ENCODE measurements at regions not wholly inside any gene's neighbourhood (a gene's known extent, or its start where the extent isn't known, plus 50 kb on each side); places are given as distances from the start of the nearest gene placed in this dataset.
"Not testable (repeated sequence)": the region's sequence is repeated elsewhere in the genome, so short reads cannot be mapped to it uniquely, and the experiment has no call there.

GRCh38 chr3:11712646-11713045 lies 68.9 kb upstream of the VGLL4 start:
- DNase-seq (ENCODE audit: low read depth in 2 of 2), result no peak

GRCh38 chr3:11711876-11712275 lies 68.2 kb upstream of the VGLL4 start:
- DNase-seq (ENCODE audit: low read depth in 2 of 2), result no peak

GRCh38 chr3:11709782-11710181 lies 66.1 kb upstream of the VGLL4 start:
- no peak for DNase-seq (ENCODE audit: low read depth in 2 of 2)

GRCh38 chr3:11707084-11707483 lies 63.4 kb upstream of the VGLL4 start:
- DNase-seq (ENCODE audit: low read depth in 2 of 2), result not testable (repeated sequence)

- no peak for DNase-seq (ENCODE audit: low read depth in 2 of 2)
Measured at GRCh38 chr3:11706604-11707003, 62.9 kb upstream of the VGLL4 start.

GRCh38 chr3:11705049-11705448 lies 61.3 kb upstream of the VGLL4 start:
- DNase-seq (ENCODE audit: low read depth in 2 of 2), result no peak

- DNase-seq (ENCODE audit: low read depth in 2 of 2), result no peak
Measured at GRCh38 chr3:11703146-11703545, 59.4 kb upstream of the VGLL4 start.

GRCh38 chr3:11699083-11699427 lies 55.3 kb upstream of the VGLL4 start:
- DNase-seq (ENCODE audit: low read depth in 2 of 2), result no peak

- DNase-seq (ENCODE audit: low read depth in 2 of 2), result no peak
Measured at GRCh38 chr3:11698326-11699082, 54.8 kb upstream of the VGLL4 start.

- no peak for DNase-seq (ENCODE audit: low read depth in 2 of 2)
Measured at GRCh38 chr3:11697701-11698100, 54.0 kb upstream of the VGLL4 start.

GRCh38 chr3:11696054-11696453 lies 52.3 kb upstream of the VGLL4 start:
- DNase-seq (ENCODE audit: low read depth in 2 of 2), result no peak
